Daoy (cell line): ENCODE measurements at regions not wholly inside any gene's neighbourhood (a gene's known extent, or its start where the extent isn't known, plus 50 kb on each side); places are given as distances from the start of the nearest gene placed in this dataset.
"Not testable (repeated sequence)": the region's sequence is repeated elsewhere in the genome, so short reads cannot be mapped to it uniquely, and the experiment has no call there.

Source experiments
- DNase-seq: peaks from one replicate; pipeline ENCODE4 v3.0.0-alpha.2; 2015; ENCODE audit warnings: low read depth

DNA sequence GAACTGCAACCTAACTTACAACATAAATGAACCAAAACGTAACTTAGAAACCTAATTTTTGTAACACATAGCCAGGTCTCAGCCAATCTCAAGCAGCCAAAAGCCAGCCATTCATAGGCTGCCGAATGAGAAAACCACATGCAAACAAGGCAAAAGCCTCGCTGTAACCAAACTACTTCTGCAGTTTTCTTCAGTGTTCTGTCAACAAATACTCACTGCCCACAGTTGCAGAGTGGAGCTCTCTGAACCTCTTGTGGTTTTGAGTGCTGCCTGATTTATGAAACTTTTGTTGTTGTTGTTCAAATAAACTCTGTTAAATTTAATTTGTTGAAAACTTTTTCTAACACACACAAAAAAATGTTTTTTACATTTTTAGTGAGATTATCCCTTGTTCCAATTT, 251.2 kb downstream of the PAPSS1 start:
- no peak for DNase-seq

DNA sequence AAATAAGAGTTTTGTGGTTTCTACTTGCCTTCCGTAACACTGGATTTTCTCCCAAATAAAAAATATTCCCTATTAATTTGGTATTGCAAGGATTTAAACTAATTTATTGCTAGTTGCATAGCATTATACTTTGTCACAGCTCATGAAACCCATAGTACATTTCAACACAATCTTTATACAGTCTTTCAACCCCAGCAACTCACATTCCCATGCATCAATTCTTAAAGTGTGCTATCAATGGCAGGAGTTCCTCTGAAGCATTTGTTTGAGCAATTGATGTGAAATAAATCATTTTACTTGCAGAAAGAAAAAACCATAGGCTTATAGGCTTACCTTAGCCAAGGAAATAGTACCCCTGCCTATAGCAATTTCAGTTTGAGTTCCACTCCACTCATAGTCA, 251.9 kb downstream of the PAPSS1 start:
- no peak for DNase-seq

DNA sequence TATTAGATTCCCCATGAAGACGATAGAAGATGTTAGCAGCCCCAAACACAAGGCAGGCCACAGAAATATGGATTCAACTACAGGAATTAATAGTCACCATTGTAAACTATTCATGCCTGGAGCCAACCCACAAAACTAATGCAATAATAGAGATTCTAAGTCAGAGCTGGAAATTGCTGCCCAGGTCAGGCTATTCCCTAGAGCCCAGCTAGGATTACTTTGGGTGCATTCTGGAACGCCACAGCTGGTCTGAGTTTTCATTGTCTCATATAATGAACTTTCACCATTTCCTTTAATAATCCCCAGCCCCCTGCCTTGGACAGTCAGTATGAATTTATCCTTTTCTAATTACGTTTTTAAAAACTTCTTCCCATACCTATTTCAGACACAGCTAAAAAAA, 252.6 kb downstream of the PAPSS1 start:
- no peak for DNase-seq

DNA sequence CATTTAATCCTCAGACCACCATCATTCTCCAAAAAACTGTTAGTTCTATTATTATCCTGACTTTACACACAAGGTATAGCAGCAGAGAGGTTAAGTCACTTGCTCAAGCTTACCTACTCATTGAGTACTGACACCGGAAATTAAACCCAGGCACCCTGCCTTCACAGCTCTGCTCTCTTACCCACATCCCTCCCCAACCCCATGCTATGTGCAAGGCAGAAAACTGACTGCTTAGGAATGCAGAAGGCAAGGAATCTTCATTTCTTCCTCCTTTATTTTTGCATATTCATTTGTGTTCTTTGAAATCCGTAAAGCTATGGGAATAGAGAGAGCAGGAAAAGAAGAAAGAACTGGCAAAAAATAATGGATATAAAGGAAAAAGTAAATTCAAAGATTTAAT, 261.8 kb downstream of the PAPSS1 start:
- DNase-seq, result no peak

DNA sequence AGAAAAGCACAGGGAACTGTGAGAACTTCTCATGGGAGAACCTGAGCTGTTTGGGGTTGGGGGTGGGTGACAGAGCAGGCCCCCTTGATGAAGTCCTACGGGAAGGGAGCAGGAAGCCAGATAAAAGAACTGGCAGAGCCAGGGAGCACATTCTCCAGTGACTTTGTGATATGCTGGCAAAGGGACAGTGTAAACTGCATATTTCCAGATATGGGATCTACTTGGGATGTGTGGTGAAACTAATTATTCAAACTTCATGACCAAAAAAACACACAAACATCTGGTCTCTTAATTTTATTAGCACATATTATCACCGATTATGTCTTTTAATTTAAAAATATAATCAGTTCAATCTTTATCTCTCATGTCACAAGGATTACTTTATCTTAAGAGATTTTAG, 266.0 kb downstream of the PAPSS1 start:
- no peak for DNase-seq

DNA sequence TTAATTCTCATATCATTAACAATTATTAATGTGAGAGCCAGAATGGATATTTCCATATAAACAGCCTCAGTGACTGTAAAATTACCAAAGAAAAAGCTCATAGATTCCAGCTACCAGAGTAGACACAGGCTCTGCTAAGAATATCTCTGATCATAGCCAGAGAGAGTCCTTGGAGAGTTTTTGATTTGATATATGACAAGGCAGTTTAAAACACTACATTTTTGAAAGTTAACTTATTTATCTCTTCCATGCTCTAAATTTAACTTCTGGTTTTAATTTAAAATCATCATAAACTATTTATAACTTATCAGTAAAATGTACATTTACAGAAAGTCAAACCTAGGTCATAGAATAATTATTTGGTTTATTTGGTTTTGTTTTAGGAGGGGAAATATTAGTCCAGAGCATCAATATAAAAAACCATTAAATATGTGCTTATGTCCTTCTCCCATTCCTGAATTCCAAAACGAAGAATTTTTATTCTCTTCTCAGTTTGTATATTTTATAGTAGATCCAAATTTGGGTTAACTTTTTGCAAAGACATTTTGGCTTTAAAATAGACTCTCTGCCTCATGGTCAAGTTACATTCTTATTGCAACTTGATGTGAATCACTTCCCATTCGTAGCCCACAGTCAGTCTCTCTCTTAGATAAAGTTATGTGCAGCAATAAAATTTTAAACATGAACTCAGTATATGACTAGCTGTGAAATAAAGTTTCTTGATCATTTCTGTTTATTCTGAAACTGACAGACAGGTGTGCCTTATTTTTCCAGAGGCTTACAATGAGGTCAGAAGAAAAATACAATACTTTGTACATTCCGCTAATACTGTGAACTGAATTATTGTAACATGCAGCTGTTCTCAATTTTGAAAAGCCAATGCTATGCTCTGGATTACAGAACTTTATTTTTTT, 267.1 kb downstream of the PAPSS1 start:
- no peak for DNase-seq

DNA sequence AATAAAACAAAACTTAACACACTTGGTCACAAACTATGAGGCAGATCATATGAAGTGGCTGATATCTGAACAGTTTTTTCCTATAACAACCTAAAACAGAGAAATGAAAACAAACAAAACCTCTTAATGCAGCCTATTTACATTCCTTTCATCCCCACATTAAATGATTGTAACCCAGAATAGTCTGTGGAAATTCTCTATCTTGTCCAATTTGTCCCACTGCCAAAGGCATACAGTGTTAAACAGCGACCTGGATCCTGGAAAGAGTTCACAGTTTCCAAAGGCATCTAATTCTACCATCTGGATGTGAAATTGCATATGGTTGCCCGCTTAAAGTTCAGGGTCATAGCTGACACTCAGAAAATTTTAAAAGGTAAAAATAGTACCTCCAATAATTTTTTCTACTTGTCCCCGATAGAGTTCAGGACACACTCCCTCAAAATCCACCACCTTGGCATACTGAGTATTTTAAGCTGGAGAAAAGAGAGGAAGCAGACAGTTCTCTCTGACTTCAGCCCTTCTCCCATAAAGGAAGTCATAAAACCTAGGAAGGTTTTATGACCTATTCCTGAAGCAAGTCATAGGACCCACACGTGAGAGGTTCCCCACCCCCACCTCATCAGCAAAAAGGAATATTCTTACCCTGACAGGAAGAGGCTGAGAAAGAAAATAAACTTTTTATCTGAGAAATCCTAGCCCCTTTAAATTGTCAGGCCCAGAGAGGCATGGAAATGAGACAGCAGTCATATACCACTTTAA, 270.2 kb downstream of the PAPSS1 start:
- peak; percentile 1 for DNase-seq

DNA sequence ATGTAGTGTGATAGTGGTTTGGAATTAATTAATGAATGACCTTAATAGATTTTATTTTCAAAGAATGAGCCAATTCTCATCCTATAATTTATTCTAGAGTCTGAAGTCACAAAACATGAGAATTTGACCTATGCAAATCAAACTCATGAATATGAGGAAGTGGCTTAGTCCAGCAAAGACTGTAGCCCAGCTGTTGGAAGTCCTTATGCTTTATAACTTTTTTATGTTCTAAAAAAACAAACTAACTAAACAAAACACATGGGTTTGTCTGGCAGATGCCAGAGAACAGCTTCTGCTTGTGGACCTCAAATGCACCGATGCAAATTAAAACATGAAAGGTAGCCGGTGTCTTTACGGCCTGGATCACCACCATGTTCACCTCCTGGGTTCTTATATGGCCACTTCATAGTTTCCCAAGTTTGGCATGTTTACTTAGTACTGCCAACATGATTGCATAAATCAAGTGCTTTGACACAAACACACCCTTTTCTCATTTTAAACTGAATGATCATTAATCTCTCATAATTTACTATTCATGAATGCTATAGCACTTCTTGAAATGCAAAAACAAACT, 277.4 kb downstream of the PAPSS1 start:
- no peak for DNase-seq

DNA sequence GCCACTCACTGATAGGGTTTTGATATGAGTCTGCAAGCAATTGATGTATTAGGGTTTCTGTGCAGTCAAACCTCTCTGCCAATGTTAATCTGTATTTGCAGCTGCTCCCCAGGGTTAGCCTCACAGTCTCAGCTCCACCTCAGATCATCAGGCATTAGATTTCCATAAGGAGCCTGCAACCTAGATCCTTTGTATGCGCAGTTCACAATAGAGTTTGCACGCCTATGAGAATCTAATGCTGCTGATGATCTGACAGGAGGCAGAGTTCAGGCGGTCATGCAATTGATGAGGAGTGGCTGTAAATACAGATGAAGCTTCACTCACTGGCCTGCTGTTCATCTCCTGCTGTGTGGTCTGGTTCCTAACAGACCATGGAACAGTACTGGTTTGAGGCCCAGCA, 280.6 kb downstream of the PAPSS1 start:
- DNase-seq, result no peak

DNA sequence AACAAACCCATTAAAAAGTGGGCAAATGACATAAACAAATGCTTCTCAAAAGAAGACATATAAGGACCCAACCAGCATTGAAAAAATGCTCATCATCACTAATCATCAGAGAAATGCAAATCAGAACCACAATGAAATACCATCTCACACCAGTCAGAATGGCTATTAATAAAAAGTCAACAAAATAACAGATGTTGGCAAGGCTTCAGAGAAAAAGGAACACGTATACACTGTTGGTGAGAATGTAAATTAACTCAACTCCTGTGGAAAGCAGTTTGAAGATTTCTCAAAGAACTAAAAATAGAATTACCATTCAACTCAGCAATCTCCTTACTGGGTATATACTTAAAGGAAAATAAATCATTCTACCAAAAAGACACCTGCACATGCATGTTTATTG, 283.6 kb downstream of the PAPSS1 start:
- DNase-seq, result not testable (repeated sequence)

DNA sequence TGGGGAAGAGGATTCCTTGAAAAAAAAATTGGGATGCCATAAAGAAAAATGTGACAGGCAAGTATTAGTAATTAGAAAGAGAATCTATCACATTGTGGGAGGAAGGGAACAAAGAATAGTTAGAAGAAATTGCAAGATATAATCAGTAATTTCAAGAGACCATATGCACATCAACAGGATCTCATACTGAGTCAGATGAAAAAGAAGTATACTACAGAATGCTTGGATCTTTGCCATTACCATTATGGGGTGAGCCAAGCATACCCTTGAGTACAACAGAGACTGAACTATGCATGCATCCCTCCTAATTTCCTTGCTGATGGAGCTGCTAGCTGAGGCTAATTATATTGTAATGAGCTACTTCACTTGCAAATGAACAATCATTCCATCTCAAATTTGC, 287.6 kb downstream of the PAPSS1 start:
- DNase-seq, result no peak

DNA sequence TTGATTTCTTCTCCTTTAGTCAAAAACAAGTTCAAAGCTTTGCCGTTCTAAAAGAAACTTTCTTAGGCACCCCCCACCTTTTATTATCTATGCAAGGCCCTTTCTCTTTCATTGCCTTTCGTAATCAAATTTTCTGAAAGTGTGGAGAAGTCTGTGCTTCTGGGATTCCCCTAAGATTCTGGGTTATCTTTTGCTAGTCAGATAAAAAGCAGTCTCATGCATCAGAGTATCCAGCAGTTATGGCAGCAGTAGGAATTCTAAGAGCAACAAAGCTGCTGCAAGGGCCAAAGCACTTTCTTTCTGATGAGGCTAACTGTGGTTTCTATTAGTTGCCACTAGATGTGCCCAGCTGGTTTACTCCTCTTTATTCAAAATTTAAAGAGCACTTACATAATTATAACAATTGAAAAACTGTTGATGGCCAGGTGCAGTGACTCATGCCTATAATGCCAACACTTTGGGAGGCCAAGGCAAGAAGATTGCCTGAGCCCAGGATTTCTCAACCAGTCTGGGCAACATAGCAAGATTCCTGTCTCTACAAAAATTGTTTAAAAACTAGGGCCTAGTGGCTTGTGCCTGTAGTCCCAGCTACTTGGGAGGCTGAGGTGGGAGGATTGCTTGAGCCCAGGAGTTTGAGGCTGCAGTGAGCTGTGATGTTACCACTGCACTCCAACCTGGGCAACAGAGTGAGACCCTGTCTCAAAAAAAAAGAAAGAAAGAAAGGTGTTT, 296.2 kb downstream of the PAPSS1 start:
- DNase-seq, result no peak

DNA sequence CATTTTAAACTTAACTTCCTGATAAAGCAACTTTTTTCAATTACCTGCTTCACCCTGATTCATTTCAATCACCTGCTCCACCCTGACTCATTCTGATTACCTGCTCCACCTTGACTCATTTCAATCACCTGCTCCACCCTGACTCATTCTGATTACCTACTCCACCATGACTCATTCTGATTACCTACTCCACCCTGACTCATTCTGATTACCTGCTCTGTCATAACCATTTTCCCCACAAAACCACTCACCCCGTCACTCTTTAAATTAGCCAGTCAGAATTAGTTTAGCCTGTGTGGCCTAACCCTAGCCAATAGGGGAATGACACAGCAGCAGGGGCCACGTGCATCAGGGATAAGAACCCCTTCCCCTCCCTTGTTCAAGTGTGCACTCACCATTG, 300.5 kb downstream of the PAPSS1 start:
- DNase-seq, result peak; percentile 2

DNA sequence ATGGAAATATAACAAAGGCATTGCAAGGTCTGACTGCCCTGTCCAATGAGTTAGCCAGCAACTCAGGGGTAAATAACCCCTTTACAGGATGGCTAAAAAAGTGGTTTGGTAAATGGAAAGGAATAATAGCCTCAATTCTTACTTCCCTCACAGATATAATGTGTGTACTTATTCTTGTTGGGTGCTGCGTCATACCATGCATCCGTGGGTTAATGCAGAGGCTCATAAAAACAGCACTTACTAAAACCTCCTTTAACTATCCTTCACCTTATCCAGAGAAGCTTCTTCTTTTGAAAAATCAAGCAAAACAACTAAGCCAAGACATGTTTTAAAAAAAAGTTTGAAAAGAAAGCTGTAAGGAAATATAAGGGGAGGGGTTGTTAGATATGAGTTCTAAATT, 301.0 kb downstream of the PAPSS1 start:
- DNase-seq, result no peak

DNA sequence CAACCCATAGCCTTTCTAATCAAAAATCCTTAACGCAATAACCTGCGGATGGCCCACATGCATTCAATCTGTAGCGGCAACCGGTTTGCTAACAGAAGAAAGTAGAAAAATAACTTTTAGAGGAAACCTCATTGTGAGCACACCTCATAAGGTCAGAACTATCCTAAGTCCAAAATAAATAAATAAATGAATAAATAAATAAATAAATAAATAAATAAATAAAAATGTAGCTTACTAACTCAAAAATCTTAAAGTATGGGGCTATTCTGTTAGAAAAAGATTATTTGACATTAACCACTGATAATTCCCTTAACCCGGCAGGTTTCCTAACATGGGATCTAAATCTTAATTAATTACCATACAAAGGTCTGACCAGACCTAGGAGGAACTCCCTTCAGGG, 304.5 kb downstream of the PAPSS1 start:
- DNase-seq, result not testable (repeated sequence)

DNA sequence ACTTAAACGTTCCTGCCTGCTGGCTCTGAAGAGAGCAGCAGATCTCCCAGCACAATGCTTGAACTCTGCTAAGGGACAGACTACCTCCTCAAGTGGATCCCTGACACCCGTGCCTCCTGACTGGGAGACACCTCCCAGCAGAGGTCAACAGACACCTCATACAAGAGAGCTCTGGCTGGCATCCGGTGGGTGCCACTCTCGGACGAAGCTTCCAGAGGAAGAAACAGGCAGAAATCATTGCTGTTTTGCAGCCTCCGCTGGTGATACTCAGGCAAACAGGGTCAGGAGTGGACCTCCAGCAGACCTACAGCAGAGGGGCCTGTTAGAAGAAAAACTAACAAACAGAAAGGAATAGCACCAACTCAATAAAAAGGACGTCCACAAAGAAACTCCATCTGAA, 310.2 kb downstream of the PAPSS1 start:
- not testable (repeated sequence) for DNase-seq

DNA sequence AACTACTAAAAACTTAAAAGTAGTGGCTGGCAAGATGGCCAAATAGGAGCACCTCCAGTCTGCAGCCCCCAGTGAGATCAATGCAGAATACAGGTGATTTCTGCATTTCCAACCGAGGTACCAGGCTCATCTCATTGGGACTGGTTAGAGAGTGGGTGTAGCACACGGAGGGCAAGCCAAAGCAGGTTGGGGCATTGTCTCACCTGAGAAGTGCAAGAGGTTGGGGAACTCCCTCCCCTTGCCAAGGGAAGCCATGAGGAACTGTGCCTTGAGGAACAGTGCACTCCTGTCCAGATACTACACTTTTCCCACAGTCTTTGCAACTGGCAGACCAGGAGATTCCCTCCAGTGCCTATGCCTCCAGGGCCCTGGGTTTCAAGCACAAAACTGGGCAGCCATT, 311.1 kb downstream of the PAPSS1 start:
- DNase-seq, result no peak

DNA sequence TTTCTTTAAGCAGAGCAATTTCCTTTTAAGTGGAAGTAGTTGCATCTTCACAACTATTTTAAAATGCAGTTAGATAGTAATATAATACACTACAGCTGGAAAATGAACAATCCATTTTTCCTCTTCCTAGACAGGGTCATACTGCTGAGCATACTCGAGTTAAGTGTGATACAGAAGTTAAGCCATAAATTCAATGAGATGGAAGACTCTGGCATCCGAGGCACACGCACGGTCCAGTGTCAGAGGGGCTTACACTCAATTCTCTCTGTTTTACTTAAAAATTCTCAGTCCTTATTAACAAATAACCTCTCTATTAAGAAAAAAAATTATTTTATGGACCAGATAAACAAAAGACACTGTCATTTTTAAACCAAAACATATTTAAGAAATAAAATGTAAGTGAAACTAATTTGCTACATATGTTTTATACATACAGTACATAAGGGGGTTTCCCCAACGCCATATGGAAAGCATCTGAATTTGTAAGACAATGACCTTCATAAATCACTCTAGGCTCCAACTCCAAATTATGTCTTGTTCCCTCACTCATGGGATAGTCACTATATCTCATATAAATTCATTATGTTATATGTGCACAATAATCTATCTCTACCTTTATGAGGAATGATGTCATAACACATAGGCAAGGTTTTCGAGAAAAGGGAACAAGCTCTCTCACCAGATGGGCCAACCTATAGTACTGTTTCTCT, 315.3 kb downstream of the PAPSS1 start:
- no peak for DNase-seq

DNA sequence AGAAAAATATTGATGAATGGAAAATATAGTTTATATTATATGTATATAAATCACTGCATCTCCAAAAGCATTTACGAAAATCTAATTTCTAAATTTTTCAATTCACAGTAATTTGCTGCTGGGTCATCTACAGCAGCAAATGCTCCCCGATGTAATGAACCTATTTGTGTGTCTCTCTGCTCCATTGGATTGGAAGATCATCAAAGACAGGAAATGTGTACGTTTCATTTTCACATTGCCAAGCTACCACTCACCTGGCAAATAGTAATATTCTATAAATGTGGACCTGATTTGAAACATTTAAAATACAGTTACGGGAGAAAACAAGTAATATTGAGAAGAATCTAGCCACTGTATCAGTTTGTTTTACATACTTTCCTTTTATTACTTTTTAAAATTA, 317.7 kb downstream of the PAPSS1 start:
- DNase-seq, result no peak

DNA sequence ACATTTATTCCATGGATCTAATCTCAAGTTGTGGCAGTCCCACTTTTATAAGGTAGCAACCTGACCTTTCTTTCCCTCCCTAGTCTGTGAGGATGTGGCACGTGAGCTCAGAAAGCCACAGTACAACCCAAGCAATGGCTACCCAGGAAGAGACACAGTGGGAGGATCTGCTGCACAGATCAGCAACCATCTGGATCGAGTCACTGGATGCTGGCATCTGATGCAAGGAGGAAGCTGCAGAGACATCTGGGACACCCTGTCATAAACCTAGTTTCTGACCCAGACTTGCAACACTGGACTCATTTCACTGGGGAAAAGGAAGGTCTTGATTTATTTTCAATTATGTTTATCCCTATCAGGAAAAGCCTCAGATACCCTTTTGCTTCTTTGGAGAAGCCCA, 327.1 kb downstream of the PAPSS1 start:
- DNase-seq, result peak; percentile 2

DNA sequence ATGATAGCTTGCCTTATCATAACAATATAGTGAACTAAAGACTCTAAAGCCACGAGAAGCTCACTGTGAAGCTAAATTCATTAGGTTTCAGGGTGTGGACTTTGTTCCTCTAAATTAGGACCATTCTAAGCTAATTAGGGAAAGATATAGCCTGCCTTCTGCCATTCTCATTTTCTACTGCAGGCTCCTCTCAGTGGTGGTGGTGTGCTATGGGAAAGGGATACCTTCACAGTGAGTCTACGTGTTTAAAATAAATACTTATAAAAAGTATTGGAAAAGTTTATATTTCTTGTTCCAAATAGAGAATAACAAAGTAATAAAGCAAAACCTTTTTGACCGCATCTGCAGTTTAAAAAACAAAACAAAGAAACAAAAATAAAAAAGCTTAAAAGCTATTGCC, 327.7 kb downstream of the PAPSS1 start:
- no peak for DNase-seq

DNA sequence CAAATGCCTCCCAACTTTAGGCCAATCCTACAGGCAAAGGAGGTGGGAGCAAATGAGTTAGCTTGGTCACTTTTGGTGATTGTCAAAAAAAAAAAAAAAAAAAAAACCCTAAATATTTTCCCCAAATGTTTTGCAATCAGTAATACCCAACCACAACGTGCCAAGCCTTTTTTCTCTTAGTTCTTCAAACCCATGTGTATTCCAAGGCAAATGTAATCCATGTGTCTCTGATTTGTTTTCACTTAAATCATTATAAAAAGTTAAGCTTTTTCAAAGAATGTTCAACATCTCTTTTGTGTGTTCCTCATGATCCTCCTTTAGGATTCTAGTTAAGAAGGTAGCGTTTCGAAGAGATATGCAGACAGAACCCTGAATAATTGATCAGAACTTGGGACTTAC, 328.4 kb downstream of the PAPSS1 start:
- no peak for DNase-seq
